Endothelial cell of umbilical vein (primary cell): ENCODE measurements at regions not wholly inside any gene's neighbourhood (a gene's known extent, or its start where the extent isn't known, plus 50 kb on each side); places are given as distances from the start of the nearest gene placed in this dataset.

Source experiments
- BruUV-seq: library from RNA; stranded (reverse); fragments of 400-500 nt; replicated peaks from 2 replicates; lab custom pipeline; 2021; lab: Mats Ljungman, UMichigan
- CTCF ChIA-PET: fragments of 300-600, 350-600 bp; sonication (Branson Sonifier 250); formaldehyde crosslinking; loops from one replicate; lab custom pipeline; 2021; ENCODE audit warnings: antibody characterized with exemption, inconsistent platforms; lab: Charles Lee
- POLR2A ChIA-PET: fragments of 300-600, 350-600 bp; sonication (Branson Sonifier 250); formaldehyde crosslinking; loops from one replicate; lab custom pipeline; 2021; ENCODE audit warnings: antibody characterized with exemption, inconsistent platforms; lab: Charles Lee
- DNase-seq: peaks from one replicate; pipeline ENCODE4 v3.0.0-alpha.2; 2011; ENCODE audit warnings: low read depth, low spot score
- FAIRE-seq: peaks from 2 replicates; lab custom pipeline; 2011; peaks lifted over from hg19 to GRCh38; lab: Jason Lieb, UNC
- H2AFZ ChIP-seq: 2 replicates; pipeline ENCODE4 v1.6.0; 2012; ENCODE audit warnings: low read depth, low read length, control low read depth, inconsistent platforms
- H3K27ac ChIP-seq: 2 replicates; pipeline ENCODE4 v1.5.1; 2011; ENCODE audit warnings: low read depth, mild to moderate bottlenecking, control low read depth, low read length, moderate library complexity; ENCODE audit not compliant: insufficient read depth
- H3K27me3 ChIP-seq, 2 experiments: 2 replicates each; pipeline versions ENCODE4 v1.6.0 to v1.6.1; 2011; ENCODE audit warnings: low read length in 2 of 2, mixed read lengths in 1 of 2; ENCODE audit not compliant: control insufficient read depth in 2 of 2, insufficient read depth in 2 of 2
- H3K36me3 ChIP-seq, 2 experiments: 2 replicates in 1 of 2; 3 replicates in 1 of 2; pipeline ENCODE4 v1.5.1; 2011; ENCODE audit warnings: low read length in 2 of 2, mild to moderate bottlenecking in 1 of 2, moderate library complexity in 1 of 2; ENCODE audit not compliant: control insufficient read depth in 2 of 2, insufficient read depth in 2 of 2; ENCODE audit errors: extremely low read depth in 1 of 2
- H3K4me1 ChIP-seq: 3 replicates; pipeline ENCODE4 v1.5.1; 2011; ENCODE audit warnings: mild to moderate bottlenecking, low read length; ENCODE audit not compliant: control insufficient read depth, insufficient read depth; ENCODE audit errors: extremely low read depth
- H3K4me2 ChIP-seq: 2 replicates; pipeline ENCODE4 v1.6.1; 2011; ENCODE audit warnings: low read length, control low read depth, mixed read lengths; ENCODE audit not compliant: insufficient read depth
- H3K4me3 ChIP-seq, 3 experiments: fragments of 200-600 bp in 1 of 3; sonication (generic), shearing (Covaris generic) in 1 of 3; replicated peaks in 1 of 3; 2 replicates each; pipeline ENCODE4 v1.5.1; 2011 to 2016; ENCODE audit warnings: control low read depth in 3 of 3, low read length in 3 of 3, mild to moderate bottlenecking in 2 of 3, inconsistent platforms in 1 of 3, low read depth in 1 of 3, moderate library complexity in 1 of 3; ENCODE audit not compliant: insufficient read depth in 1 of 3
- H3K79me2 ChIP-seq: 2 replicates; pipeline ENCODE4 v1.6.0; 2012; ENCODE audit warnings: low read length, inconsistent platforms; ENCODE audit not compliant: control insufficient read depth, insufficient read depth
- H3K9ac ChIP-seq: replicated peaks from 2 replicates; pipeline ENCODE3; 2011; ENCODE audit warnings: low read length, control low read depth; ENCODE audit not compliant: insufficient read depth; ENCODE audit errors: extremely low read depth
- H3K9me1 ChIP-seq: replicated peaks from 3 replicates; pipeline ENCODE4 v1.6.0; 2011; ENCODE audit warnings: mild to moderate bottlenecking, low read length; ENCODE audit not compliant: control insufficient read depth, insufficient read depth; ENCODE audit errors: extremely low read depth
- H3K9me3 ChIP-seq: replicated peaks from 2 replicates; pipeline ENCODE4 v1.5.1; 2012; ENCODE audit warnings: low read length, inconsistent platforms; ENCODE audit not compliant: control insufficient read depth, insufficient read depth
- H4K20me1 ChIP-seq: replicated peaks from 2 replicates; pipeline ENCODE3; 2011; ENCODE audit warnings: mild to moderate bottlenecking, low read length; ENCODE audit not compliant: control insufficient read depth, insufficient read depth; ENCODE audit errors: extremely low read depth
- EZH2 ChIP-seq: IDR thresholded peaks from 2 replicates; pipeline ENCODE4 v1.6.1; 2012; ENCODE audit warnings: borderline replicate concordance, low read depth, mild to moderate bottlenecking, moderate library complexity, low read length, inconsistent platforms; ENCODE audit not compliant: severe bottlenecking
- FOS ChIP-seq: IDR thresholded peaks from 2 replicates; pipeline ENCODE4 v1.6.1; 2011; ENCODE audit warnings: mild to moderate bottlenecking, low read length, moderate library complexity, borderline replicate concordance; ENCODE audit not compliant: insufficient read depth
- GATA2 ChIP-seq: IDR thresholded peaks from 2 replicates; pipeline ENCODE4 v1.7.0; 2011; ENCODE audit warnings: low read depth, mild to moderate bottlenecking, moderate library complexity, mixed read lengths, low read length; ENCODE audit not compliant: insufficient read length, insufficient read depth
- JUN ChIP-seq: IDR thresholded peaks from 2 replicates; pipeline ENCODE4 v1.6.1; 2011; ENCODE audit warnings: borderline replicate concordance, low read depth; ENCODE audit not compliant: insufficient read length, insufficient read depth
- MYC ChIP-seq: IDR thresholded peaks from one replicate; pipeline ENCODE4 v1.6.1; 2011; ENCODE audit warnings: mild to moderate bottlenecking, low read depth, low read length
- POLR2A ChIP-seq: IDR thresholded peaks from 2 replicates; pipeline ENCODE4 v1.6.1; 2012; ENCODE audit warnings: low read depth, mild to moderate bottlenecking, control low read depth, low read length
- POLR2AphosphoS5 ChIP-seq: IDR thresholded peaks from 2 replicates; pipeline ENCODE4 v1.6.1; 2012; ENCODE audit warnings: low read depth, mild to moderate bottlenecking, control low read depth, low read length, moderate library complexity; ENCODE audit not compliant: insufficient read depth
- dilution Hi-C: fragments of 300-500 bp; cut with MboI; formaldehyde crosslinking; loops from one replicate; pipeline ENCODE4 v1.15.0; 2019; ENCODE audit warnings: low sequenced_read_pairs; ENCODE audit not compliant: extremely low pct_ligation_motif_present
- intact Hi-C: fragments of 100-400 bp; cut with micrococcal nuclease; formaldehyde crosslinking; loops from one replicate; pipeline ENCODE4 v1.10.0; 2022
- TF ChIP-seq, protein P1 (sequence below), 2 donors: IDR thresholded peaks; 1 replicate in 1 of 2; 2 replicates in 1 of 2; pipeline ENCODE4 v1.5.1; 2011; ENCODE audit warnings: low read length in 2 of 2, mild to moderate bottlenecking in 2 of 2, moderate library complexity in 2 of 2, control low read depth in 1 of 2, inconsistent platforms in 1 of 2, low read depth in 1 of 2; ENCODE audit not compliant: insufficient read depth in 1 of 2; ENCODE audit errors: extremely low read depth in 1 of 2
- TF ChIP-seq, protein P2 (sequence below): IDR thresholded peaks from 2 replicates; pipeline ENCODE4 v1.6.1; 2011; ENCODE audit not compliant: insufficient read depth, insufficient read length

DNA sequence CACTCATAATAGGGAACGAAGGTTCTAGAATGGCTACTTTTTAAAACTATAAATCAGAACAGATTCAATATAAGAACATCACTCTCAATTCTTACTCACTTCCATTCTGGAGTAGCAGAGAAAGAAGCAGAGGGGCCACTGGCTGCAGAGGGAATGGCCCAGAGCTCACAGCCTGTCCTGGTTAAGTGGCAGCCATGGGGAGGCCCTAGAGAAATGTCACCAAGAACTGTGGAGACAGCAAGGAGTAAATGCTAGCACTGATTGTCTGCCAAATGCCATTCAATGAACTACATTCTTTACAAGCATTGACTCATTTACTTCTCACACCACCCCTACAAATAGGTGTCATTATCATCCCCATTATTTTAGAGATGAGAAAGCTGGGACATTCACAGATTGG lies 74.6 kb upstream of the KCNMA1 start:
- Histone ChIP-seq H3K79me2 (no peaks in the 10 kb centered on the region), H3K4me3 (no peak overlapping the region), H3K4me1 (peaks cover 3% of the 10 kb centered on the region), H2AFZ (no peak overlapping the region), H3K27me3 (no peaks in the 10 kb centered on the region), H3K36me3 (no peaks in the 10 kb centered on the region), H3K9me1 (no peaks in the 10 kb centered on the region), H3K4me2 (no peak overlapping the region), H3K27ac (no peak overlapping the region), H4K20me1 (no peaks in the 10 kb centered on the region), H3K9ac (no peak overlapping the region), H3K9me3 (no peaks in the 10 kb centered on the region)
- dilution Hi-C loops: no loop called here
- TF ChIP-seq EZH2 (no peak), GATA2 (no peak), MYC (no peak), JUN (no peak), POLR2AphosphoS5 (no peak), POLR2A (no peak)
- DNase-seq (no peak), FAIRE-seq (no peak)
- intact Hi-C loops: loop anchor here (5.0 kb wide), 1 partner anchor 320 kb away; no protein-coding TSS in a partner anchor
- POLR2A ChIA-PET: no interaction called here
- no TSS peak for BruUV-seq
- CTCF ChIA-PET: interaction anchor here (0.8 to 14.8 kb wide), 43 partner anchors 8 to 554 kb away, joined by 3 to 317 read pairs (median 6); no protein-coding TSS in a partner anchor

DNA sequence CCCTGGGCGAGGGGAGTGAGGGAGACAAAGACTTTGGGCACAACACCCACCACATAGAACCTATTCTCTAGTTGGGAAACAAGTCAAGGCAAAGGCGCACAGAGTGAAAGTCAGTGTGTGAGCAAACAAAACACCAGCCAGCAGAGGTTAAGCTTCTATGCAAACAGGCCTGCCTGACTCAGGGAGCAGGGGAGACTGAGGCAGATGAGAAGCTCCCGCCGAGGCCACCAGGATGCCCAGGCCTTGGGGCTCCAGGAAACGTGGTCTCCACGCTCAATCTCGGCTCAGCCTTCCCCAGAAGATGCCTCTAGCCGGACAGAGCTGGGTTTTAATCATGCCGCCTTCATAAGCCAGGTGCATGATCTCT lies 74.1 kb upstream of the KCNMA1 start:
- FAIRE-seq (no peak), DNase-seq (no peak)
- ChIA-PET POLR2A (interaction anchor here (0.5 kb wide), 1 partner anchor 59 kb away, joined by 3 read pairs; no protein-coding TSS in a partner anchor), CTCF (interaction anchor here (0.6 to 14.8 kb wide), 60 partner anchors 9 to 598 kb away, joined by 3 to 317 read pairs (median 5); no protein-coding TSS in a partner anchor)
- no peak overlapping the region for H3K4me2 ChIP-seq
- H3K9me3 ChIP-seq: no peaks in the 10 kb centered on the region
- no peak overlapping the region for H3K4me3 ChIP-seq
- TF ChIP-seq, protein P1, sequence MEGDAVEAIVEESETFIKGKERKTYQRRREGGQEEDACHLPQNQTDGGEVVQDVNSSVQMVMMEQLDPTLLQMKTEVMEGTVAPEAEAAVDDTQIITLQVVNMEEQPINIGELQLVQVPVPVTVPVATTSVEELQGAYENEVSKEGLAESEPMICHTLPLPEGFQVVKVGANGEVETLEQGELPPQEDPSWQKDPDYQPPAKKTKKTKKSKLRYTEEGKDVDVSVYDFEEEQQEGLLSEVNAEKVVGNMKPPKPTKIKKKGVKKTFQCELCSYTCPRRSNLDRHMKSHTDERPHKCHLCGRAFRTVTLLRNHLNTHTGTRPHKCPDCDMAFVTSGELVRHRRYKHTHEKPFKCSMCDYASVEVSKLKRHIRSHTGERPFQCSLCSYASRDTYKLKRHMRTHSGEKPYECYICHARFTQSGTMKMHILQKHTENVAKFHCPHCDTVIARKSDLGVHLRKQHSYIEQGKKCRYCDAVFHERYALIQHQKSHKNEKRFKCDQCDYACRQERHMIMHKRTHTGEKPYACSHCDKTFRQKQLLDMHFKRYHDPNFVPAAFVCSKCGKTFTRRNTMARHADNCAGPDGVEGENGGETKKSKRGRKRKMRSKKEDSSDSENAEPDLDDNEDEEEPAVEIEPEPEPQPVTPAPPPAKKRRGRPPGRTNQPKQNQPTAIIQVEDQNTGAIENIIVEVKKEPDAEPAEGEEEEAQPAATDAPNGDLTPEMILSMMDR (IDR thresholded peaks at IDR 0.05; ENCODE audit: extremely low read depth in 1 of 2, insufficient read depth in 1 of 2, low read depth in 1 of 2, low read length in 2 of 2): no peak
- TF ChIP-seq MYC (no peak), FOS (no peak), POLR2AphosphoS5 (no peak), POLR2A (no peak), JUN (no peak), EZH2 (no peak), GATA2 (no peak)
- TF ChIP-seq, protein P2, sequence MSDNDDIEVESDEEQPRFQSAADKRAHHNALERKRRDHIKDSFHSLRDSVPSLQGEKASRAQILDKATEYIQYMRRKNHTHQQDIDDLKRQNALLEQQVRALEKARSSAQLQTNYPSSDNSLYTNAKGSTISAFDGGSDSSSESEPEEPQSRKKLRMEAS: no peak
- H3K9ac ChIP-seq: no peak overlapping the region
- no peaks in the 10 kb centered on the region for H3K36me3 ChIP-seq
- no peaks in the 10 kb centered on the region for H3K27me3 ChIP-seq
- dilution Hi-C loops (no loop called here), intact Hi-C loops (loop anchor here (1.0 to 5.0 kb wide), 5 partner anchors 67 to 546 kb away; no protein-coding TSS in a partner anchor)
- no peaks in the 10 kb centered on the region for H3K79me2 ChIP-seq
- peaks cover 3% of the 10 kb centered on the region for H3K4me1 ChIP-seq
- H3K27ac ChIP-seq: no peak overlapping the region
- peak overlapping the region; percentile 95 for H2AFZ ChIP-seq
- no peaks in the 10 kb centered on the region for H4K20me1 ChIP-seq
- no TSS peak for BruUV-seq
- no peaks in the 10 kb centered on the region for H3K9me1 ChIP-seq
